Neutrophil (primary cell): ENCODE measurements at regions not wholly inside any gene's neighbourhood (a gene's known extent, or its start where the extent isn't known, plus 50 kb on each side); places are given as distances from the start of the nearest gene placed in this dataset.

Source experiments
- H3K27ac ChIP-seq: fragments of 200-600 bp; sonication (generic); 2 replicates; pipeline ENCODE4 v1.5.1; 2016; ENCODE audit warnings: mild to moderate bottlenecking, moderate library complexity
- H3K27me3 ChIP-seq: fragments of 200-600 bp; sonication (generic); 2 replicates; pipeline ENCODE4 v1.6.0; 2016; ENCODE audit warnings: mild to moderate bottlenecking
- H3K36me3 ChIP-seq: fragments of 200-600 bp; sonication (generic); 2 replicates; pipeline ENCODE4 v1.5.1; 2017
- H3K4me1 ChIP-seq, 2 experiments: fragments of 200-600 bp in 1 of 2; sonication (generic) in 1 of 2; 1 replicate in 1 of 2; 2 replicates in 1 of 2; pipeline versions ENCODE4 v1.5.1 to v1.6.1; 2013 to 2016; ENCODE audit warnings: low read depth in 1 of 2, low read length in 1 of 2, mild to moderate bottlenecking in 1 of 2, moderate library complexity in 1 of 2; ENCODE audit not compliant: control insufficient read depth in 1 of 2, insufficient read depth in 1 of 2
- H3K4me3 ChIP-seq, 2 experiments: fragments of 200-600 bp in 1 of 2; sonication (generic) in 1 of 2; 1 replicate in 1 of 2; 2 replicates in 1 of 2; pipeline ENCODE4 v1.5.1; 2013 to 2016; ENCODE audit warnings: low read depth in 1 of 2, low read length in 1 of 2, mild to moderate bottlenecking in 1 of 2, moderate library complexity in 1 of 2
- H3K9me3 ChIP-seq: fragments of 200-600 bp; sonication (generic); 2 replicates; pipeline ENCODE4 v1.5.1; 2016
- TF ChIP-seq, protein P1 (sequence below): fragments of 200-600 bp; sonication (generic); IDR thresholded peaks from 2 replicates; pipeline ENCODE4 v1.5.1; 2016; ENCODE audit warnings: antibody characterized with exemption

DNA sequence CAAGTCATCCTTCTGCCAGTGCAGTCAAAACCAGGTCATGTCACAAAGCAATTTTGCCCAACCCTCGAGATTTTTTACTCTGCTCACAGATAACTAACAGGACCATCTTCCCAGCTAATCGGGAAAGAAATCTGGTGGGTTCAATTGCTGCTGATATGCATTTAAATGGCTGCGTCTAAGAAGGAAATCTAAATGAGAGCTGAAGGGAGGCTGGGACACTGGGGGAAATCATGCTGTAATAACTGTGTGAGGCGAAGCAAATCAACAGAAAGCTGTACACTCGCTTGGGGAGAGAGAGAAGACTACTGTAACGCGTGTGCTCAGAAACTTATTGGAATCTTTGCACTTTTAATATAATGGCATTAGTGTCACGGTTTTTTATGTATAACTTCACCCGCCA, 535.0 kb downstream of the CDK5RAP2 start:
- H3K27me3 ChIP-seq = no peaks in the 10 kb centered on the region
- TF ChIP-seq, protein P1, sequence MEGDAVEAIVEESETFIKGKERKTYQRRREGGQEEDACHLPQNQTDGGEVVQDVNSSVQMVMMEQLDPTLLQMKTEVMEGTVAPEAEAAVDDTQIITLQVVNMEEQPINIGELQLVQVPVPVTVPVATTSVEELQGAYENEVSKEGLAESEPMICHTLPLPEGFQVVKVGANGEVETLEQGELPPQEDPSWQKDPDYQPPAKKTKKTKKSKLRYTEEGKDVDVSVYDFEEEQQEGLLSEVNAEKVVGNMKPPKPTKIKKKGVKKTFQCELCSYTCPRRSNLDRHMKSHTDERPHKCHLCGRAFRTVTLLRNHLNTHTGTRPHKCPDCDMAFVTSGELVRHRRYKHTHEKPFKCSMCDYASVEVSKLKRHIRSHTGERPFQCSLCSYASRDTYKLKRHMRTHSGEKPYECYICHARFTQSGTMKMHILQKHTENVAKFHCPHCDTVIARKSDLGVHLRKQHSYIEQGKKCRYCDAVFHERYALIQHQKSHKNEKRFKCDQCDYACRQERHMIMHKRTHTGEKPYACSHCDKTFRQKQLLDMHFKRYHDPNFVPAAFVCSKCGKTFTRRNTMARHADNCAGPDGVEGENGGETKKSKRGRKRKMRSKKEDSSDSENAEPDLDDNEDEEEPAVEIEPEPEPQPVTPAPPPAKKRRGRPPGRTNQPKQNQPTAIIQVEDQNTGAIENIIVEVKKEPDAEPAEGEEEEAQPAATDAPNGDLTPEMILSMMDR = no peak
- no peaks in the 10 kb centered on the region for H3K4me1 ChIP-seq
- H3K36me3 ChIP-seq = no peaks in the 10 kb centered on the region
- no peak overlapping the region for H3K4me3 ChIP-seq
- no peak overlapping the region for H3K27ac ChIP-seq
- H3K9me3 ChIP-seq = no peaks in the 10 kb centered on the region

DNA sequence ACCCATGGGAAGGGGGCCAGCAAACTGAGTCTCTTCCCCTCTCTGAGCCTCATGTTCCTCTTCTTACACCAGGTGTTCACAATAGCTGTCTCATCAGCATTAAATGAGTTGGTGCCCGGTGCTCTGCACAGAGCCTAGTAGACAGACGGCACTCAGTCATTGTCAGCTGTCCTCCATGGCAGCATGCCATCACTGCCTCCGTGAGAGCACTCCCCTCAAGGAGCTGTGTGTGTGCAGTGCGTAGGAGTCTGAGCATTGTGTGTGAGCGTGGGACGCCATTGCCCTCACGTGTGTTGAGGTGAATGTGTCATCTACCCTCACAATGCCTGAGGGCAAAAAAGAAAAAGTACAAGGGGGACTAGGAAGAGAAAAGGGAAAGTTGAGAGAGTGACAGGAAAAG, 536.5 kb downstream of the CDK5RAP2 start:
- TF ChIP-seq, protein P1 = no peak
- no peaks in the 10 kb centered on the region for H3K9me3 ChIP-seq
- no peaks in the 10 kb centered on the region for H3K36me3 ChIP-seq
- no peak overlapping the region for H3K27ac ChIP-seq
- H3K27me3 ChIP-seq = no peaks in the 10 kb centered on the region
- H3K4me3 ChIP-seq = no peak overlapping the region
- no peaks in the 10 kb centered on the region for H3K4me1 ChIP-seq

DNA sequence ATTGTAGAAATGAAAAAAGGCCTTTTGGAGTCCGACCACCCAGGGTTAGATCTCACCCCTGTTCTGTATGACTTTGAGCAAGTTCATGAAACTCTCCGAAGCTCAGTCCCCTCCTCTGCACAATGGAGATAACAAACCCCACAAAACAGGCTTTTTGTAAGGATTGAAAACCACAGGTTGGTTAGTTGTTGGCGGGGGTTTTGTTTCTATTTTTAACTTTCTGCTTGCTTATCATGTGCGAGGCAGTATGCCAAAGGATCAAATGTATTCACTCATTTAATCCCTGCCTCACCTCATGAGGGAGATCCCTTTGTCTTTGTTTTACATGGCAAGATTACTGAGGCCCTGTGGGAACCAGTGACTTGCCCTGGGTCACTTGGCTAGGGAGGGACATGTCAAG, 539.1 kb downstream of the CDK5RAP2 start:
- Histone ChIP-seq H3K36me3 (no peaks in the 10 kb centered on the region), H3K4me1 (no peaks in the 10 kb centered on the region), H3K27ac (no peak overlapping the region), H3K27me3 (no peaks in the 10 kb centered on the region), H3K9me3 (no peaks in the 10 kb centered on the region), H3K4me3 (no peak overlapping the region)
- TF ChIP-seq, protein P1 = no peak

DNA sequence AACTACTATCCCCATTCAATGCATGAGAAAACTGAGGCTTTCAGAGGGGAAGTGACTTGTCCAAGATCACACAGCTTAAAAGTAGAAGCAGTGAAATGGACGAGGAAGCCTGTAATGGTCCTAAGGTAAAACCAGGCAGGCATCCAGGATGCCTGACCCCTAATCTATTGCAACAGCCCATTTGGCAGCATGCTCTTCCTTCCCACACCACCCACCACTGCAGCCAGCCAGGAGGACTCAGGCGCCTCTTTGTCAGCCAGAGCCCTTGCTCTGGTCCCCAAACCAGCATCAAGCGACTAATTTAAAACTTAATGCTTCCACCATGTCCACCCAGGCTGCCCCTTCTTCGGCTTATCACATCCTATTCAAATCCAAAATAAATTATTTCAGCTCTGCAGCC, 541.6 kb downstream of the CDK5RAP2 start:
- Histone ChIP-seq H3K4me3 (no peak overlapping the region), H3K27me3 (no peaks in the 10 kb centered on the region), H3K4me1 (no peaks in the 10 kb centered on the region), H3K27ac (no peak overlapping the region), H3K9me3 (no peaks in the 10 kb centered on the region), H3K36me3 (no peaks in the 10 kb centered on the region)
- TF ChIP-seq, protein P1 = no peak

DNA sequence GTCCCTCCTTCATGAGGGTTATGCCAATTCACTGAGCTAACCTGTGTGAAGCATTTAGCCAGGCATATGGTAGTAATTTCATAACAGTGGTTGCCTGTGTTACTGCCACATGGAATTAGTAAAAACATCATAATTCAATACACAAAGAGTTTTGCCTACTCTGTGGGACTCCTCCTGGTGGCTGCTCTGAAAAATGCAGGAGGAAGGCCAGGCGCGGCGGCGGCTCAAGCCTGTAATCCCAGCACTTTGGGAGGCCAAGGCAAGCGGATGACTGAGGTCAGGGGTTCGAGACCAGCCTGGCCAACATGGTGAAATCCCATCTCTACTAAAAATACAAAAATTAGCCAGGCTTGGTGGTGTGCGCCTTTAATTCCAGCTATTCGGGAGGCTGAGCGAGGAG, 547.3 kb downstream of the CDK5RAP2 start:
- TF ChIP-seq, protein P1 = no peak
- no peaks in the 10 kb centered on the region for H3K36me3 ChIP-seq
- no peak overlapping the region for H3K27ac ChIP-seq
- no peak overlapping the region for H3K4me3 ChIP-seq
- H3K27me3 ChIP-seq = no peaks in the 10 kb centered on the region
- H3K4me1 ChIP-seq = no peaks in the 10 kb centered on the region
- H3K9me3 ChIP-seq = no peaks in the 10 kb centered on the region

DNA sequence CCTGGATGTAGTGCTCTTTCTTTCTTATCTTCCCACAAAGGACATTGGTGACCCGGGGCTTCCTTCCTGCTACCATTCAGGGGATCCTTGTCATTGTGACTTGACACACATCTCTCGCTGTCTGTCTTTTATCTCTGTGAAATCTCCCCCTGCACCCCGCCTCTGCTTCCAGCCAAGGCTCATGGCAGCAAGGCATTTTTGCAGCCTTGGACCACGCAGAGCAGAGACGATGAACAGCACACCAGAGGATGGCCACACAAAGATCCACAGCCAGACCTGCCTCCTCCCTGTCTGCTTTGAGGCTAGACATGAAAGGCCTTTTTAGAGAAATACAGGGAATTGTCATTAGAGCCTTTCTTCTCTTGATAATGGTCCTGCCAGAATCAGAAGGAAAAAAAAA, 549.1 kb downstream of the CDK5RAP2 start:
- no peak overlapping the region for H3K4me3 ChIP-seq

More for the DNA sequence above, 549.1 kb downstream of the CDK5RAP2 start:
- Histone ChIP-seq H3K36me3 (no peaks in the 10 kb centered on the region), H3K9me3 (no peaks in the 10 kb centered on the region), H3K27ac (no peak overlapping the region), H3K4me1 (no peaks in the 10 kb centered on the region), H3K27me3 (no peaks in the 10 kb centered on the region)
- TF ChIP-seq, protein P1 = no peak
